Nephron (organoid): ENCODE measurements at regions not wholly inside any gene's neighbourhood (a gene's known extent, or its start where the extent isn't known, plus 50 kb on each side); places are given as distances from the start of the nearest gene placed in this dataset.

Experiments used
- H3K27ac Mint-ChIP-seq, 3 experiments: 2 replicates each; pipeline ENCODE4 v1.8.0; 2020; ENCODE audit warnings: mixed read lengths in 3 of 3, mild to moderate bottlenecking in 2 of 3, moderate library complexity in 1 of 3
- H3K27me3 Mint-ChIP-seq: 2 replicates; pipeline ENCODE4 v1.8.0; 2021; ENCODE audit warnings: low read depth, mild to moderate bottlenecking, moderate library complexity, mixed read lengths
- H3K36me3 Mint-ChIP-seq: 2 replicates; pipeline ENCODE4 v1.8.0; 2020; ENCODE audit warnings: low read depth, mixed read lengths
- H3K4me1 Mint-ChIP-seq: 2 replicates; pipeline ENCODE4 v1.8.0; 2020; ENCODE audit warnings: mixed read lengths
- H3K4me3 Mint-ChIP-seq, 3 experiments: 2 replicates each; pipeline ENCODE4 v1.8.0; 2020; ENCODE audit warnings: mild to moderate bottlenecking in 3 of 3, mixed read lengths in 3 of 3, moderate library complexity in 2 of 3
- H3K9me3 Mint-ChIP-seq: 2 replicates; pipeline ENCODE4 v1.8.0; 2020; ENCODE audit warnings: mixed read lengths
- TF ChIP-seq, protein P1 (sequence below), 3 experiments: fragments of 200-600 bp; sonication (generic); IDR thresholded peaks; one replicate each; pipeline ENCODE4 v1.5.0; 2021; ENCODE audit warnings: antibody characterized with exemption in 3 of 3; ENCODE audit not compliant: unreplicated experiment in 3 of 3

DNA sequence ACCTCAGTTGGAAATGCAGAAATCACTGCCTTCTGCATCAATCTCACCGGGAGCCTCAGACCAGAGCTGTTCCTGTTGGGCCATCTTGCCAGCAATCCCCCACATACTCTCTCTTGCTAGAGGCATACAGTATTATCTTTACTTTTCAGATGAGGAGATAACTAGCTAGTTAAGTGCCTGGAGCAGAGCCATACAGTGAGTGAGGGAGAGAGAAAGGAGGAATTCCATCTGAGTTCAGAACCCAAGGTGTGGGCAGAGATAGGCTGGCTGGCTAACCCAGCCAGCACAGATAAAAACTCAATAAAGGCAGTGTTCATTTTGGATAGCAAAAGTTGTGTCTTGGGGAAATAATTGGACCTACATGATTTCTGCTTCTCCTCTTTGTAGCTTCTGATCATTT is 268.0 kb upstream of the KIF2A start:
- Mint-ChIP-seq H3K4me1 (no peaks in the 10 kb centered on the region), H3K4me3 (no peak overlapping the region), H3K27ac (no peak overlapping the region), H3K27me3 (peaks cover 10% of the 10 kb centered on the region), H3K36me3 (no peaks in the 10 kb centered on the region), H3K9me3 (peaks cover 9% of the 10 kb centered on the region)
- TF ChIP-seq, protein P1, sequence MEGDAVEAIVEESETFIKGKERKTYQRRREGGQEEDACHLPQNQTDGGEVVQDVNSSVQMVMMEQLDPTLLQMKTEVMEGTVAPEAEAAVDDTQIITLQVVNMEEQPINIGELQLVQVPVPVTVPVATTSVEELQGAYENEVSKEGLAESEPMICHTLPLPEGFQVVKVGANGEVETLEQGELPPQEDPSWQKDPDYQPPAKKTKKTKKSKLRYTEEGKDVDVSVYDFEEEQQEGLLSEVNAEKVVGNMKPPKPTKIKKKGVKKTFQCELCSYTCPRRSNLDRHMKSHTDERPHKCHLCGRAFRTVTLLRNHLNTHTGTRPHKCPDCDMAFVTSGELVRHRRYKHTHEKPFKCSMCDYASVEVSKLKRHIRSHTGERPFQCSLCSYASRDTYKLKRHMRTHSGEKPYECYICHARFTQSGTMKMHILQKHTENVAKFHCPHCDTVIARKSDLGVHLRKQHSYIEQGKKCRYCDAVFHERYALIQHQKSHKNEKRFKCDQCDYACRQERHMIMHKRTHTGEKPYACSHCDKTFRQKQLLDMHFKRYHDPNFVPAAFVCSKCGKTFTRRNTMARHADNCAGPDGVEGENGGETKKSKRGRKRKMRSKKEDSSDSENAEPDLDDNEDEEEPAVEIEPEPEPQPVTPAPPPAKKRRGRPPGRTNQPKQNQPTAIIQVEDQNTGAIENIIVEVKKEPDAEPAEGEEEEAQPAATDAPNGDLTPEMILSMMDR (IDR thresholded peaks at IDR 0.05; ENCODE audit: unreplicated experiment in 3 of 3) = no peak

DNA sequence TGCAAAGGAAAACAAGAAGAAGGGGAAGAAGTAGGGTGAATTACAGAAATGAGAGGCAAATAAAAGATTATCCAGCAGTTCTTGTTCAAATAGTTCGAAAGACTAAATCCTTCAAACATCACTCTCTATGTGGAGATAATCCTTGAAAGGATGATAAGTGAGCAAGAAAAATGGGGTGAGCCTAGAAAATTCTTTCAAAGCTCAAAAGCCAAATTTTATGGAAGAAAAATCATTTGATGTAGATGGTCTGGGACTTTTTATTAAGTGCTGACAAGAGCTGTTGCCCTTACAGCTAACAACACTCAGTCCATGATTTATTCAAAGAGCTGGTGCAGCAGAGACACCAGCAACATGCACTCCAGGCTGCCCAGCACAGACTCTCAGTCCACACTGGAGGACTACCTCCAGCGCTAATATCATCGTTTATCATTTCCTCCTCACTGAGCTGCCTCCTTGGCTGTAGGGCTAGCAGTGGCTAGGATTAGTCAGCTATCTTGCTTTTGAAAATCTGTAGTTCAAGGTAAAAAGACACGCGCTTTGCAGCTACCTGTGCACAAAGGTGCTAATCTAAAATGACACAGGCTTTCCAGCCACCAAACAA is 264.8 kb upstream of the KIF2A start:
- TF ChIP-seq, protein P1 (IDR thresholded peaks at IDR 0.05; ENCODE audit: unreplicated experiment in 3 of 3) = no peak
- Mint-ChIP-seq H3K36me3 (no peaks in the 10 kb centered on the region), H3K27ac (no peak overlapping the region), H3K9me3 (no peaks in the 10 kb centered on the region), H3K27me3 (peaks cover 4% of the 10 kb centered on the region), H3K4me1 (no peaks in the 10 kb centered on the region), H3K4me3 (no peak overlapping the region)

DNA sequence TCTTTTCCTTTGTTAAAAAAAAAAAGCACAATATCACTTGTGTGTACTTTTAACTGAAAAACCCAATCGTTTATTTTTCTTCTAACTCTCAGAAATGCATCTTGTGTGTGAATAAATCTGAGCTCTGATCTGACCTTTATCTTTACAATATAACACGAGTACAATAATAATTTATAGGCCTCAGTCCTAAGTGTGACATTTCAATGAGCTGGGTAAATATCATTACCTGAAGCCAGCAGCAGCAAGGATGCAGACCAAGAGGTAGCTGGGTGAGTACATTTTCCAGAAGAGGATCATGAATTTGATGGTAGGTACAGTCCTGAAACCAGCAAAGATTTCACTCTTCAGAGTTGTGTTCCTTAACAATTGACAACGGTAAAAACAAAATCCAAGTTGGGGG is 264.0 kb upstream of the KIF2A start:
- Mint-ChIP-seq H3K9me3 (peaks cover 3% of the 10 kb centered on the region), H3K27ac (no peak overlapping the region), H3K4me3 (no peak overlapping the region), H3K36me3 (no peaks in the 10 kb centered on the region), H3K27me3 (peaks cover 4% of the 10 kb centered on the region), H3K4me1 (no peaks in the 10 kb centered on the region)
- TF ChIP-seq, protein P1 (IDR thresholded peaks at IDR 0.05; ENCODE audit: unreplicated experiment in 3 of 3) = no peak

DNA sequence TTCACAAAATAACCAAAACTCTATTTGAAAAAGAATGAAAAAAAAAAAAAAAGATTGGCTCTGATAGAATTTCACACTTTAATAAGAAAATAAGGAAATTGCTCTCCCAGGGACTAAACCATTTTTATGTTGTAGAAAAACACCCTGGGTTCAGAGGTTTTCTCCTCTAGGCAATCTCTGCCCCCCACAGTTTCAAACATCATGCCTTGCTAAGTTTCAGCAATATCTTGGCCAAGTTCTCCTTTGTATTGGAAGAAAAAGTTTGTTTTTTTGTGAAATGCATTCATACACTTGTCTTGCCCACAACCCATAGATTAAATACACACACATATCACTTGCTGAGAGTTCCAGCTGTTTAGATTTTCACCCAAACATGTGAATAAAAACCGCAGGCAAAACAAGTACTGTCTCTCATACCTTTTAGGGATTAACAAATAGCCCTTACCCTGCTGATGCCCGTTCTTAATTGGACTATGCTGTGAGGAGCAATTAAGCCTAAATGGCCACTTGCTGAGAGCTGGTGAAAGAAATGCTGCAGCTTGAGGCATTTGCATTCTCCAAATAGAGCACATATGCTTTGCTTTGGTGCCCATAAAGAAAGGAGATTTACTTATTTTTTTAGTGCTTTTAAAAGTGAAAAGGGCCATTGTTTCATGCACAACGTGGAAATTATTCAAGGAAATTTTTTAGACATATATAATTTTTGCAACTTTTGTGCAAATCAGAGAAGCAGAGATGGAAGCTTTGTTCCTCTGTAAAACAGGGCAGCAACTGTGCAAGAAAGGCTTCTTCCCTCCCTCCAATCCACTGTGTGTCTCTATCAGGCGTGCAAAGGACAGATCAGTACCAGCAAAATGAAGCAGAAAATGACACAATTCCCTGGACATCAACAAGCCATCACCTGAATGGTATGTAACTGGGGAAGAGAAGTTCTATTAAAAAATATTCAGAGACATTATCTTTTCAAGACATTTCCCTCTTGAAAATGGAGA is 262.4 kb upstream of the KIF2A start:
- TF ChIP-seq, protein P1 (IDR thresholded peaks at IDR 0.05; ENCODE audit: unreplicated experiment in 3 of 3) = no peak
- Mint-ChIP-seq H3K4me1 (no peaks in the 10 kb centered on the region), H3K27ac (no peak overlapping the region)

DNA sequence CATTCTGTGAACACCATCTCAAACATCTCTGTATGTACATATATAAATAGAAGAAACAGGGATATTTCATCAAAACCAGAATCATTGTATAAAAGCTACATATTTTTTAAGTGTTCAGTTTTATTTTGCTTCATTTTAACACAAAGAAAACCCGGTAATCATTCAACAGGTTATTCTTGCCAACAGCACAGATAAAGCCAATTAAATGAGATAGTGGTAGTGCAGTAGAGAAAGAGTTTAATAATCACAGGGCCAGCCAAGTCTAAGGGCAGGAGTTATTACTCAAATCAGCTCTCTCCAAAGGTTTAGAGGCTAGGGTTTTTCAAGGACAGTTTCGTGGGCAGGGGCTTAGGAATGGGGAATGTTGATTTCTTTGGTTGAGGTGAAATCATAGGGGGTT is 261.0 kb upstream of the KIF2A start:
- Mint-ChIP-seq H3K4me1 (no peaks in the 10 kb centered on the region), H3K27me3 (no peaks in the 10 kb centered on the region), H3K27ac (no peak overlapping the region), H3K4me3 (no peak overlapping the region), H3K9me3 (peaks cover 4% of the 10 kb centered on the region), H3K36me3 (no peaks in the 10 kb centered on the region)
- TF ChIP-seq, protein P1 (IDR thresholded peaks at IDR 0.05; ENCODE audit: unreplicated experiment in 3 of 3) = no peak

More for the DNA sequence above, 262.4 kb upstream of the KIF2A start:
- peaks cover 4% of the 10 kb centered on the region for H3K9me3 Mint-ChIP-seq
- no peaks in the 10 kb centered on the region for H3K27me3 Mint-ChIP-seq
- no peaks in the 10 kb centered on the region for H3K36me3 Mint-ChIP-seq
- no peak overlapping the region for H3K4me3 Mint-ChIP-seq
